H9 (cell line): ENCODE measurements at regions not wholly inside any gene's neighbourhood (a gene's known extent, or its start where the extent isn't known, plus 50 kb on each side); places are given as distances from the start of the nearest gene placed in this dataset.

ENCODE experiments used
- DNase-seq: peaks from one replicate; pipeline ENCODE4 v3.0.0-alpha.2; 2017
- H2AFZ ChIP-seq: one replicate; pipeline ENCODE4 v1.6.1; 2013; ENCODE audit warnings: mild to moderate bottlenecking, low read length, control low read depth, moderate library complexity
- H2AK5ac ChIP-seq: 2 replicates; pipeline ENCODE4 v1.6.1; 2013; ENCODE audit warnings: low read length, control low read depth, mixed read lengths; ENCODE audit not compliant: insufficient read length
- H2BK120ac ChIP-seq: one replicate; pipeline ENCODE4 v1.6.1; 2013; ENCODE audit warnings: low read depth, mild to moderate bottlenecking, low read length, control low read depth, inconsistent platforms; ENCODE audit not compliant: poor library complexity, severe bottlenecking
- H2BK12ac ChIP-seq: 2 replicates; pipeline ENCODE4 v1.6.1; 2013; ENCODE audit warnings: low read length, control low read depth, mixed read lengths, low read depth; ENCODE audit not compliant: insufficient read length
- H2BK15ac ChIP-seq: 2 replicates; pipeline ENCODE4 v1.6.1; 2013; ENCODE audit warnings: low read depth, low read length, control low read depth
- H2BK20ac ChIP-seq: one replicate; pipeline ENCODE4 v1.6.1; 2013; ENCODE audit warnings: low read depth, mild to moderate bottlenecking, low read length, control low read depth, inconsistent platforms; ENCODE audit not compliant: poor library complexity, severe bottlenecking
- H2BK5ac ChIP-seq: 2 replicates; pipeline ENCODE4 v1.6.1; 2013; ENCODE audit warnings: low read length, control low read depth, mixed read lengths; ENCODE audit not compliant: insufficient read length
- H3K14ac ChIP-seq: 2 replicates; pipeline ENCODE4 v1.6.1; 2013; ENCODE audit warnings: low read length, control low read depth; ENCODE audit not compliant: insufficient read depth
- H3K18ac ChIP-seq: 2 replicates; pipeline ENCODE4 v1.6.1; 2013; ENCODE audit warnings: low read depth, mild to moderate bottlenecking, mixed read lengths, low read length, control low read depth; ENCODE audit not compliant: insufficient read length
- H3K23ac ChIP-seq: 2 replicates; pipeline ENCODE4 v1.6.1; 2013; ENCODE audit warnings: low read length, control low read depth, mixed read lengths, low read depth; ENCODE audit not compliant: insufficient read length
- H3K23me2 ChIP-seq: 2 replicates; pipeline ENCODE4 v1.6.1; 2013; ENCODE audit warnings: low read depth, mild to moderate bottlenecking, mixed read lengths, low read length, control low read depth; ENCODE audit not compliant: insufficient read length, poor library complexity, severe bottlenecking
- H3K27ac ChIP-seq: 2 replicates; pipeline ENCODE4 v1.5.1; 2013; ENCODE audit warnings: low read length, control low read depth, mixed read lengths, low read depth; ENCODE audit not compliant: insufficient read length
- H3K27me3 ChIP-seq: 2 replicates; pipeline ENCODE4 v1.6.1; 2013; ENCODE audit warnings: low read length, control low read depth, inconsistent platforms; ENCODE audit not compliant: insufficient read depth
- H3K4ac ChIP-seq: 2 replicates; pipeline ENCODE4 v1.6.1; 2013; ENCODE audit warnings: low read depth, mild to moderate bottlenecking, control low read depth, inconsistent platforms, low read length, moderate library complexity
- H3K4me1 ChIP-seq: 2 replicates; pipeline ENCODE4 v1.6.1; 2013; ENCODE audit warnings: low read length, control low read depth, inconsistent platforms; ENCODE audit not compliant: insufficient read depth
- H3K4me2 ChIP-seq: 2 replicates; pipeline ENCODE4 v1.6.1; 2013; ENCODE audit warnings: low read length, control low read depth, mixed read lengths; ENCODE audit not compliant: insufficient read length, insufficient read depth
- H3K56ac ChIP-seq: 2 replicates; pipeline ENCODE4 v1.6.1; 2013; ENCODE audit warnings: low read depth, mild to moderate bottlenecking, mixed read lengths, low read length, control low read depth; ENCODE audit not compliant: insufficient read length
- H3K79me1 ChIP-seq: 2 replicates; pipeline ENCODE4 v1.6.1; 2013; ENCODE audit warnings: low read depth, mild to moderate bottlenecking, moderate library complexity, low read length, control low read depth, inconsistent platforms; ENCODE audit not compliant: insufficient read depth, poor library complexity, severe bottlenecking
- H3K79me2 ChIP-seq: 2 replicates; pipeline ENCODE4 v1.6.1; 2013; ENCODE audit warnings: low read length, control low read depth, inconsistent platforms; ENCODE audit not compliant: insufficient read depth
- H3K9ac ChIP-seq: 2 replicates; pipeline ENCODE4 v1.6.1; 2013; ENCODE audit warnings: low read length, control low read depth, mixed read lengths; ENCODE audit not compliant: insufficient read length; ENCODE audit errors: extremely low read depth
- H3K9me3 ChIP-seq: one replicate; pipeline ENCODE4 v1.6.1; 2013; ENCODE audit warnings: low read depth, low read length, inconsistent platforms; ENCODE audit not compliant: control insufficient read depth
- H3T11ph ChIP-seq: one replicate; pipeline ENCODE4 v1.6.1; 2013; ENCODE audit warnings: mild to moderate bottlenecking, low read length, control low read depth, inconsistent platforms
- H4K20me1 ChIP-seq: one replicate; pipeline ENCODE4 v1.6.1; 2013; ENCODE audit not compliant: control insufficient read depth, insufficient read length, insufficient read depth
- H4K5ac ChIP-seq: 2 replicates; pipeline ENCODE4 v1.6.1; 2013; ENCODE audit warnings: low read depth, mild to moderate bottlenecking, mixed read lengths, low read length, control low read depth; ENCODE audit not compliant: insufficient read length
- H4K8ac ChIP-seq: replicated peaks from 2 replicates; pipeline ENCODE4 v1.6.1; 2013; ENCODE audit warnings: low read length, control low read depth, mixed read lengths, low read depth; ENCODE audit not compliant: insufficient read length
- H4K91ac ChIP-seq: 2 replicates; pipeline ENCODE4 v1.6.1; 2013; ENCODE audit warnings: low read depth, mild to moderate bottlenecking, moderate library complexity, mixed read lengths, low read length, control low read depth; ENCODE audit not compliant: insufficient read length
- H3K27ac Mint-ChIP-seq, 3 experiments: 2 replicates in 2 of 3; 3 replicates in 1 of 3; pipeline ENCODE4 v1.8.0; 2020 to 2021; ENCODE audit warnings: mixed read lengths in 3 of 3, mild to moderate bottlenecking in 1 of 3, moderate library complexity in 1 of 3
- H3K27me3 Mint-ChIP-seq: 2 replicates; pipeline ENCODE4 v1.8.0; 2021; ENCODE audit warnings: low read depth, mild to moderate bottlenecking, moderate library complexity, mixed read lengths
- H3K36me3 Mint-ChIP-seq, 3 experiments: 2 replicates in 2 of 3; 3 replicates in 1 of 3; pipeline ENCODE4 v1.8.0; 2020 to 2021; ENCODE audit warnings: low read depth in 3 of 3, mixed read lengths in 3 of 3; ENCODE audit not compliant: insufficient read depth in 1 of 3
- H3K4me1 Mint-ChIP-seq, 2 experiments: 2 replicates each; pipeline ENCODE4 v1.8.0; 2020; ENCODE audit warnings: mixed read lengths in 2 of 2
- H3K4me3 Mint-ChIP-seq, 2 experiments: 2 replicates in 1 of 2; 3 replicates in 1 of 2; pipeline ENCODE4 v1.8.0; 2020 to 2021; ENCODE audit warnings: mild to moderate bottlenecking in 2 of 2, mixed read lengths in 2 of 2, moderate library complexity in 1 of 2
- H3K9me3 Mint-ChIP-seq, 2 experiments: 2 replicates in 1 of 2; 3 replicates in 1 of 2; pipeline ENCODE4 v1.8.0; 2020; ENCODE audit warnings: mild to moderate bottlenecking in 2 of 2, mixed read lengths in 2 of 2, moderate library complexity in 1 of 2
- CTCF ChIP-seq: fragments of 200-600 bp; sonication (generic); conservative IDR thresholded peaks from 3 replicates; pipeline ENCODE4 v1.8.0; 2021; ENCODE audit warnings: antibody characterized with exemption, mild to moderate bottlenecking
- WGBS: extraction: QIAGEN DNeasy Blood & Tissue Kit; methylation state at CpG from one replicate; pipeline ENCODE4 v1.1.7; 2013; ENCODE audit warnings: missing lambda C conversion rate, low lambda C conversion rate, mixed read lengths; ENCODE audit not compliant: insufficient read length; ENCODE audit errors: extremely low coverage; 5-methylcytosine and 5-hydroxymethylcytosine counted together

GRCh38 chr18:67599277-67599676 is 82.8 kb upstream of the DSEL start:
- H3K79me2 ChIP-seq: no peaks in the 10 kb centered on the region
- H3K36me3 Mint-ChIP-seq: peaks cover 25 to 53% (median 28%) of the 10 kb centered on the region in 3 experiments
- H4K8ac ChIP-seq: no peak overlapping the region
- H3K14ac ChIP-seq: no peak overlapping the region
- peaks cover 8% of the 10 kb centered on the region for H3K9me3 ChIP-seq
- no peak overlapping the region for H3K23ac ChIP-seq
- H3K79me1 ChIP-seq: no peaks in the 10 kb centered on the region
- H2AK5ac ChIP-seq: no peak overlapping the region
- no peak overlapping the region for H2BK120ac ChIP-seq
- no peak overlapping the region for H2BK5ac ChIP-seq
- peaks cover 41 to 46% of the 10 kb centered on the region in 2 experiments for H3K9me3 Mint-ChIP-seq
- H4K91ac ChIP-seq: no peak overlapping the region
- H2AFZ ChIP-seq: no peak overlapping the region
- no peak overlapping the region for H3K9ac ChIP-seq
- H3K4me1 Mint-ChIP-seq: peaks cover 11 to 14% of the 10 kb centered on the region in 2 experiments
- DNase-seq: no peak
- H3K27me3 Mint-ChIP-seq: no peaks in the 10 kb centered on the region
- H4K5ac ChIP-seq: no peak overlapping the region
- no peaks in the 10 kb centered on the region for H3K27me3 ChIP-seq
- H3K4me2 ChIP-seq: no peak overlapping the region
- H3K27ac Mint-ChIP-seq: no peak overlapping the region
- no peaks in the 10 kb centered on the region for H3K23me2 ChIP-seq
- H4K20me1 ChIP-seq: no peaks in the 10 kb centered on the region
- H3K56ac ChIP-seq: no peak overlapping the region
- H3K4me3 Mint-ChIP-seq: no peak overlapping the region
- H2BK12ac ChIP-seq: no peak overlapping the region
- no peak overlapping the region for H2BK20ac ChIP-seq
- H3K4ac ChIP-seq: no peak overlapping the region
- no peak overlapping the region for H3K18ac ChIP-seq
- no CpG with 5 or more reads among the region's 2 CpGs for WGBS
- TF ChIP-seq CTCF: no peak
- no peaks in the 10 kb centered on the region for H3K4me1 ChIP-seq
- no peak overlapping the region for H3T11ph ChIP-seq
- no peak overlapping the region for H2BK15ac ChIP-seq
- H3K27ac ChIP-seq: no peak overlapping the region
